WTC11 (cell line): ENCODE measurements at regions not wholly inside any gene's neighbourhood (a gene's known extent, or its start where the extent isn't known, plus 50 kb on each side); places are given as distances from the start of the nearest gene placed in this dataset.

Source experiments
- ATAC-seq: fragments of 200-7000 bp; cut with Tn5 transposase; 2 replicates; pipeline ENCODE4 v1.10.0; 2021; ENCODE audit warnings: mild to moderate bottlenecking, moderate library complexity
- CTCF ChIA-PET: fragments of 300-600 bp; sonication (Branson Sonifier 250); formaldehyde crosslinking; loops from one replicate; lab custom pipeline; 2021; ENCODE audit warnings: antibody characterized with exemption; lab: Charles Lee
- POLR2A ChIA-PET: fragments of 350-600 bp; sonication (Branson Sonifier 250); formaldehyde crosslinking; loops from one replicate; lab custom pipeline; 2021; ENCODE audit warnings: antibody characterized with exemption; lab: Charles Lee
- DNase-seq: peaks from one replicate; pipeline ENCODE4 v3.0.0; 2021; ENCODE audit warnings: low spot score
- H3K27ac Mint-ChIP-seq: 2 replicates; pipeline ENCODE4 v1.8.0; 2021; ENCODE audit warnings: mixed read lengths
- H3K27me3 Mint-ChIP-seq: 2 replicates; pipeline ENCODE4 v1.8.0; 2021; ENCODE audit warnings: low read depth, mild to moderate bottlenecking, moderate library complexity, mixed read lengths
- H3K36me3 Mint-ChIP-seq: 2 replicates; pipeline ENCODE4 v1.8.0; 2021; ENCODE audit warnings: mixed read lengths
- H3K4me1 Mint-ChIP-seq: 2 replicates; pipeline ENCODE4 v1.8.0; 2022; ENCODE audit warnings: mixed read lengths
- H3K4me3 Mint-ChIP-seq: 2 replicates; pipeline ENCODE4 v1.8.0; 2021; ENCODE audit warnings: mild to moderate bottlenecking, moderate library complexity, mixed read lengths
- H3K9me3 Mint-ChIP-seq: 2 replicates; pipeline ENCODE4 v1.8.0; 2021; ENCODE audit warnings: mixed read lengths
- AFF4 ChIP-seq: sonication (generic); formaldehyde crosslinking; IDR thresholded peaks from 2 replicates; pipeline ENCODE4 v1.8.1; 2023; ENCODE audit warnings: mild to moderate bottlenecking, missing genetic modification reagents, borderline replicate concordance
- ATF3 ChIP-seq: sonication (generic); formaldehyde crosslinking; conservative IDR thresholded peaks from 2 replicates; pipeline ENCODE4 v1.8.1; 2022; ENCODE audit warnings: mild to moderate bottlenecking, missing genetic modification reagents
- CREM ChIP-seq: sonication (generic); formaldehyde crosslinking; IDR thresholded peaks from 2 replicates; pipeline ENCODE4 v1.8.1; 2022; ENCODE audit warnings: mild to moderate bottlenecking, missing genetic modification reagents, moderate library complexity
- CTCF ChIP-seq: fragments of 200-600 bp; IDR thresholded peaks from 2 replicates; pipeline ENCODE4 v1.8.0; 2022; ENCODE audit warnings: antibody characterized with exemption
- E2F1 ChIP-seq: sonication (generic); formaldehyde crosslinking; IDR thresholded peaks from 2 replicates; pipeline ENCODE4 v1.8.0; 2022; ENCODE audit warnings: mild to moderate bottlenecking, missing genetic modification reagents
- HMGXB4 ChIP-seq: sonication (generic); formaldehyde crosslinking; IDR thresholded peaks from 2 replicates; pipeline ENCODE4 v1.8.1; 2023; ENCODE audit warnings: mild to moderate bottlenecking, moderate library complexity, missing genetic modification reagents
- IRF2 ChIP-seq: sonication (generic); formaldehyde crosslinking; IDR thresholded peaks from 2 replicates; pipeline ENCODE4 v1.8.0; 2022; ENCODE audit warnings: low read depth, missing genetic modification reagents, borderline replicate concordance
- NR2C2 ChIP-seq: sonication (generic); formaldehyde crosslinking; IDR thresholded peaks from 2 replicates; pipeline ENCODE4 v1.8.0; 2022; ENCODE audit warnings: mild to moderate bottlenecking, missing genetic modification reagents
- PRRX2 ChIP-seq: fragments of 250-450 bp; sonication (Bioruptor Pico); IDR thresholded peaks from 2 replicates; pipeline ENCODE4 v1.8.0; 2021; ENCODE audit warnings: mild to moderate bottlenecking
- RORB ChIP-seq: fragments of 250-450 bp; sonication (Bioruptor Pico); IDR thresholded peaks from 2 replicates; pipeline ENCODE4 v1.9.0; 2021; ENCODE audit warnings: mild to moderate bottlenecking
- TEAD1 ChIP-seq: sonication (generic); formaldehyde crosslinking; IDR thresholded peaks from 2 replicates; pipeline ENCODE4 v1.8.0; 2022; ENCODE audit warnings: mild to moderate bottlenecking, missing genetic modification reagents
- ZMAT4 ChIP-seq: fragments of 250-450 bp; sonication (Bioruptor Pico); IDR thresholded peaks from 2 replicates; pipeline ENCODE4 v1.9.0; 2021; ENCODE audit warnings: mild to moderate bottlenecking
- ZNF219 ChIP-seq: sonication (generic); formaldehyde crosslinking; IDR thresholded peaks from 2 replicates; pipeline ENCODE4 v1.8.0; 2023; ENCODE audit warnings: missing genetic modification reagents, mild to moderate bottlenecking, borderline replicate concordance
- ZNF423 ChIP-seq: fragments of 250-450 bp; sonication (Bioruptor Pico); IDR thresholded peaks from 2 replicates; pipeline ENCODE4 v2.1.2; 2022; ENCODE audit warnings: mild to moderate bottlenecking, moderate library complexity
- ZNF425 ChIP-seq: fragments of 250-450 bp; sonication (Bioruptor Pico); conservative IDR thresholded peaks from 2 replicates; pipeline ENCODE4 v1.9.0; 2021; ENCODE audit warnings: mild to moderate bottlenecking
- ZSCAN18 ChIP-seq: fragments of 250-450 bp; sonication (Bioruptor Pico); IDR thresholded peaks from 2 replicates; pipeline ENCODE4 v2.1.2; 2022; ENCODE audit warnings: mild to moderate bottlenecking, moderate library complexity

GRCh38 chr2:146193619-146194018, 1651.2 kb upstream of the ACVR2A start (continued):
- no peak for TF ChIP-seq ZNF219 (CRISPR knock-in tag)
- TF ChIP-seq AFF4 (CRISPR knock-in tag): no peak
- no peak for TF ChIP-seq ZNF425 (CRISPR knock-in tag)
- TF ChIP-seq ZSCAN18: no peak
- no peak for TF ChIP-seq NR2C2 (CRISPR knock-in tag)
- TF ChIP-seq PRRX2 (CRISPR knock-in tag): no peak

- DNase-seq: no peak
- CTCF ChIA-PET: no interaction called here
- Mint-ChIP-seq H3K4me1 (peaks cover 4% of the 10 kb centered on the region; the same call in 1 of the 2 replicates), H3K36me3 (no peaks in the 10 kb centered on the region), H3K4me3 (no peak overlapping the region), H3K9me3 (no peaks in the 10 kb centered on the region), H3K27ac (no peak overlapping the region), H3K27me3 (no peaks in the 10 kb centered on the region)
- POLR2A ChIA-PET: no interaction called here
- no peak for ATAC-seq
- TF ChIP-seq ZMAT4 (CRISPR knock-in tag) (no peak), CREM (CRISPR knock-in tag) (no peak), RORB (no peak), TEAD1 (no peak), IRF2 (CRISPR knock-in tag) (no peak), ZNF423 (CRISPR knock-in tag) (no peak), HMGXB4 (CRISPR knock-in tag) (no peak)
These were observed 1655.3 kb upstream of the ACVR2A start for GRCh38 chr2:146189541-146189940.

GRCh38 chr2:146173934-146174333, 1654.0 kb upstream of the ZEB2 start:
- H3K9me3 Mint-ChIP-seq: peaks cover 52% of the 10 kb centered on the region
- CTCF ChIA-PET: interaction anchor here (0.7 kb wide), 1 partner anchor 712 kb away, joined by 4 read pairs; no protein-coding TSS in a partner anchor
- H3K36me3 Mint-ChIP-seq: peaks cover 37% of the 10 kb centered on the region
- no peak overlapping the region for H3K4me3 Mint-ChIP-seq
- no peak overlapping the region for H3K27ac Mint-ChIP-seq
- DNase-seq (no peak), ATAC-seq (no peak)
- H3K4me1 Mint-ChIP-seq: no peaks in the 10 kb centered on the region
- POLR2A ChIA-PET: no interaction called here
- no peaks in the 10 kb centered on the region for H3K27me3 Mint-ChIP-seq
- no peak for TF ChIP-seq CTCF
- TF ChIP-seq TEAD1: no peak
- no peak for TF ChIP-seq AFF4 (CRISPR knock-in tag)
- no peak for TF ChIP-seq ATF3
- no peak for TF ChIP-seq PRRX2 (CRISPR knock-in tag)
- TF ChIP-seq E2F1 (CRISPR knock-in tag): no peak
